K562 (cell line): ENCODE measurements at regions not wholly inside any gene's neighbourhood (a gene's known extent, or its start where the extent isn't known, plus 50 kb on each side); places are given as distances from the start of the nearest gene placed in this dataset.

ENCODE experiments used
- ATAC-seq: fragments of 200-7000 bp; cut with Tn5 transposase; 3 replicates; pipeline ENCODE4 v1.9.1; 2020; ENCODE audit warnings: moderate library complexity
- BruUV-seq: library from RNA; stranded (reverse); fragments of 400-500 nt; replicated peaks from 2 replicates; lab custom pipeline; 2021; lab: Mats Ljungman, UMichigan
- CTCF ChIA-PET: fragments of 300-600 bp; formaldehyde crosslinking; extraction: SDS; loops from one replicate; lab custom pipeline; 2021; ENCODE audit warnings: low intra/inter-chr PET ratio; lab: Yijun Ruan, JAX
- POLR2A ChIA-PET: fragments of 300-600, 350-650 bp; sonication (Branson Sonifier 250); formaldehyde crosslinking; extraction: SDS; loops from one replicate; lab custom pipeline; 2021; ENCODE audit warnings: antibody characterized with exemption, inconsistent platforms; lab: Yijun Ruan, JAX
- DNase-seq, 4 experiments: peaks; one replicate each; pipeline versions ENCODE4 v3.0.0 to v3.0.0-alpha.2; 2011 to 2018; ENCODE audit warnings: low spot score in 3 of 4, mixed read lengths in 3 of 4; ENCODE audit errors: extremely low read depth in 1 of 4
- FAIRE-seq: peaks from 2 replicates; lab custom pipeline; 2011; peaks lifted over from hg19 to GRCh38; lab: Jason Lieb, UNC
- H2AFZ ChIP-seq: 2 replicates; pipeline ENCODE4 v1.6.0; 2011; ENCODE audit warnings: low read depth, low read length, control low read depth, inconsistent platforms
- H3K27ac ChIP-seq: fragments of 200-600 bp; 3 replicates; pipeline ENCODE4 v1.8.0; 2011; ENCODE audit warnings: low read depth, mild to moderate bottlenecking, control low read depth, inconsistent platforms, low read length, moderate library complexity, mixed read lengths; ENCODE audit errors: extremely low read depth
- H3K27me3 ChIP-seq, 2 experiments: fragments of 300-600 bp in 1 of 2; 2 replicates in 1 of 2; 3 replicates in 1 of 2; pipeline versions ENCODE4 v1.6.0 to v1.8.0; 2011; ENCODE audit warnings: inconsistent platforms in 2 of 2, low read length in 2 of 2, mild to moderate bottlenecking in 1 of 2, mixed read lengths in 1 of 2, moderate library complexity in 1 of 2; ENCODE audit not compliant: control insufficient read depth in 2 of 2, insufficient read depth in 2 of 2
- H3K36me3 ChIP-seq: fragments of 300-600 bp; 3 replicates; pipeline ENCODE4 v1.8.0; 2011; ENCODE audit warnings: mild to moderate bottlenecking, low read length, inconsistent platforms; ENCODE audit not compliant: control insufficient read depth, insufficient read depth
- H3K4me1 ChIP-seq, 2 experiments: fragments of 200-600 bp in 1 of 2; replicated peaks in 1 of 2; 2 replicates in 1 of 2; 3 replicates in 1 of 2; pipeline versions ENCODE4 v1.5.1 to v1.8.0; 2011; ENCODE audit warnings: inconsistent platforms in 2 of 2, low read length in 2 of 2, mild to moderate bottlenecking in 1 of 2, mixed read lengths in 1 of 2, moderate library complexity in 1 of 2; ENCODE audit not compliant: control insufficient read depth in 2 of 2, insufficient read depth in 2 of 2
- H3K4me2 ChIP-seq: 2 replicates; pipeline ENCODE4 v1.6.1; 2011; ENCODE audit warnings: low read length, control low read depth, inconsistent platforms, mixed read lengths; ENCODE audit not compliant: insufficient read depth
- H3K4me3 ChIP-seq: fragments of 200-600 bp; sonication (generic), shearing (Covaris generic); 2 replicates; pipeline ENCODE4 v1.5.1; 2016; ENCODE audit warnings: control low read depth, inconsistent platforms
- H3K79me2 ChIP-seq: fragments of 200-600 bp; 3 replicates; pipeline ENCODE4 v1.8.0; 2011; ENCODE audit warnings: low read length, inconsistent platforms; ENCODE audit not compliant: control insufficient read depth, insufficient read depth
- H3K9ac ChIP-seq, 2 experiments: 2 replicates each; pipeline versions ENCODE4 v1.6.0 to v1.6.1; 2011; ENCODE audit warnings: low read depth in 2 of 2, low read length in 2 of 2, control low read depth in 1 of 2, inconsistent platforms in 1 of 2, mild to moderate bottlenecking in 1 of 2, mixed read lengths in 1 of 2; ENCODE audit not compliant: insufficient read depth in 1 of 2
- H3K9me1 ChIP-seq: one replicate; pipeline ENCODE4 v1.6.0; 2011; ENCODE audit warnings: inconsistent platforms, mild to moderate bottlenecking, low read length, moderate library complexity; ENCODE audit not compliant: control insufficient read depth, insufficient read depth
- H3K9me3 ChIP-seq: replicated peaks from 2 replicates; pipeline ENCODE4 v1.5.1; 2011; ENCODE audit warnings: low read depth, low read length, inconsistent platforms; ENCODE audit not compliant: control insufficient read depth, insufficient read depth
- H4K20me1 ChIP-seq: replicated peaks from 2 replicates; pipeline ENCODE4 v1.6.1; 2011; ENCODE audit warnings: low read length, inconsistent platforms, mixed read lengths; ENCODE audit not compliant: control insufficient read depth, insufficient read depth
- GABPB2 ChIP-seq: fragments of 250-450 bp; sonication (Bioruptor Pico); conservative IDR thresholded peaks from 2 replicates; pipeline ENCODE4 v1.5.1; 2021; ENCODE audit warnings: mild to moderate bottlenecking
- HNRNPUL1 ChIP-seq: fragments of 200-400 bp; formaldehyde crosslinking; IDR thresholded peaks from 2 replicates; pipeline ENCODE4 v1.6.1; 2017; ENCODE audit warnings: low read length
- KLF10 ChIP-seq: fragments of 250-450 bp; sonication (Bioruptor Pico); IDR thresholded peaks from 2 replicates; pipeline ENCODE4 v1.6.1; 2021; ENCODE audit warnings: matching md5 sums
- MBD2 ChIP-seq: sonication (generic); IDR thresholded peaks from 2 replicates; pipeline ENCODE4 v1.6.1; 2016; ENCODE audit warnings: low read depth, borderline replicate concordance
- MYC ChIP-seq, 2 experiments: fragments of 250-450 bp in 1 of 2; sonication (Bioruptor Pico) in 1 of 2; IDR thresholded peaks; 2 replicates each; pipeline versions ENCODE4 v1.5.1 to v1.6.1; 2012 to 2021; ENCODE audit warnings: low read depth in 2 of 2, borderline replicate concordance in 1 of 2, improper control_type of control experiment in 1 of 2, low read length in 1 of 2, mild to moderate bottlenecking in 1 of 2, moderate library complexity in 1 of 2
- WGBS: fragments of 100-300 bp; shearing (Covaris generic); methylation state at CpG from one replicate; pipeline ENCODE4 v1.1.6; 2016; ENCODE audit warnings: low coverage, mixed read lengths; ENCODE audit not compliant: insufficient coverage; ENCODE audit errors: missing lambda C conversion rate; 5-methylcytosine and 5-hydroxymethylcytosine counted together
- in situ Hi-C: fragments of 300-500 bp; cut with MboI; formaldehyde crosslinking; loops from 4 replicates; pipeline ENCODE4 v1.15.0; 2018; ENCODE audit warnings: inconsistent platforms, mixed read lengths
- intact Hi-C: fragments of 100-400 bp; cut with micrococcal nuclease; formaldehyde crosslinking; loops from 2 replicates; pipeline ENCODE4 v1.14.2; 2022
- TF ChIP-seq, protein P1 (sequence below): fragments of 450-650 bp; IDR thresholded peaks from 2 replicates; pipeline ENCODE4 v1.6.1; 2014; ENCODE audit warnings: low read depth, mild to moderate bottlenecking, moderate library complexity, borderline replicate concordance

DNA sequence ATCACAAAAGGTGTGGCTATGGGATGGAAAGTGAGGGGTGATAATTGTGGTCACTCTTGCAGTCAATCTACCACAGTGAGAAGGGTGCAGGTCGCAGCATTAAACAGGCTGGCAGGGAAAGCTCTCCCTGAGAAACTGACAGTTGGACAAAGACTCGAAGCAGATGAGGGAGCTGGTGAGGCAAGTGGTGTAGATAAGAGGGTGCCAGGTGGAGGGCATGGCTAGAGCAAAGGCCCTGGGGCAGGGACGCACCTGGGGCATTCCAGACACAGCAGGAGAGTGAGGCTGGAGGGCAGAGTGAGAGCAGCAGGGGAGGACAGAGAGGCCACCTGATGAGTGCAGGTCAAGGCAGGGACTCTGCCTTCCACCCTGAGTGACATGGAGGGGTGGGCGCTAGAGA is 264.8 kb downstream of the PRDM2 start:
- H3K9ac ChIP-seq: no peak overlapping the region
- WGBS: 5% methylated on average over 4 of the region's 4 CpGs
- BruUV-seq: no TSS peak
- H3K36me3 ChIP-seq: no peaks in the 10 kb centered on the region
- DNase-seq (no peak), ATAC-seq (no peak), FAIRE-seq (no peak)
- H3K27me3 ChIP-seq: no peaks in the 10 kb centered on the region
- no peaks in the 10 kb centered on the region; the same call in 1 of the 2 replicates for H4K20me1 ChIP-seq
- intact Hi-C loops (loop anchor here (5.0 to 10.0 kb wide), 2 partner anchors 1080 to 1138 kb away; no protein-coding TSS in a partner anchor), in situ Hi-C loops (loop anchor here (10.0 kb wide), 1 partner anchor 1080 kb away; no protein-coding TSS in a partner anchor)
- H3K9me1 ChIP-seq: no peaks in the 10 kb centered on the region
- TF ChIP-seq MYC (IDR thresholded peaks at IDR 0.05; ENCODE audit: low read depth, low read length) (no peak), MYC (CRISPR knock-in tag; IDR thresholded peaks at IDR 0.05; ENCODE audit: borderline replicate concordance, low read depth) (no peak), KLF10 (CRISPR knock-in tag) (no peak), HNRNPUL1 (no peak), GABPB2 (no peak), MBD2 (no peak)
- TF ChIP-seq, protein P1, sequence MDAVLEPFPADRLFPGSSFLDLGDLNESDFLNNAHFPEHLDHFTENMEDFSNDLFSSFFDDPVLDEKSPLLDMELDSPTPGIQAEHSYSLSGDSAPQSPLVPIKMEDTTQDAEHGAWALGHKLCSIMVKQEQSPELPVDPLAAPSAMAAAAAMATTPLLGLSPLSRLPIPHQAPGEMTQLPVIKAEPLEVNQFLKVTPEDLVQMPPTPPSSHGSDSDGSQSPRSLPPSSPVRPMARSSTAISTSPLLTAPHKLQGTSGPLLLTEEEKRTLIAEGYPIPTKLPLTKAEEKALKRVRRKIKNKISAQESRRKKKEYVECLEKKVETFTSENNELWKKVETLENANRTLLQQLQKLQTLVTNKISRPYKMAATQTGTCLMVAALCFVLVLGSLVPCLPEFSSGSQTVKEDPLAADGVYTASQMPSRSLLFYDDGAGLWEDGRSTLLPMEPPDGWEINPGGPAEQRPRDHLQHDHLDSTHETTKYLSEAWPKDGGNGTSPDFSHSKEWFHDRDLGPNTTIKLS: no peak
- no peaks in the 10 kb centered on the region for H3K4me1 ChIP-seq
- H3K9me3 ChIP-seq: no peaks in the 10 kb centered on the region
- ChIA-PET POLR2A (interaction anchor here (0.6 kb wide), 1 partner anchor 587 kb away, joined by 3 read pairs; no protein-coding TSS in a partner anchor), CTCF (interaction anchor here (1.4 kb wide), 1 partner anchor 301 kb away, joined by 4 read pairs; no protein-coding TSS in a partner anchor)
- no peak overlapping the region for H3K27ac ChIP-seq
- H3K4me2 ChIP-seq: no peak overlapping the region
- H3K79me2 ChIP-seq: no peaks in the 10 kb centered on the region
- H2AFZ ChIP-seq: no peak overlapping the region
- H3K4me3 ChIP-seq: no peak overlapping the region
